ENCODE measurements at regions not wholly inside any gene's neighbourhood (a gene's known extent, or its start where the extent isn't known, plus 50 kb on each side); places are given as distances from the start of the nearest gene placed in this dataset.

DNA sequence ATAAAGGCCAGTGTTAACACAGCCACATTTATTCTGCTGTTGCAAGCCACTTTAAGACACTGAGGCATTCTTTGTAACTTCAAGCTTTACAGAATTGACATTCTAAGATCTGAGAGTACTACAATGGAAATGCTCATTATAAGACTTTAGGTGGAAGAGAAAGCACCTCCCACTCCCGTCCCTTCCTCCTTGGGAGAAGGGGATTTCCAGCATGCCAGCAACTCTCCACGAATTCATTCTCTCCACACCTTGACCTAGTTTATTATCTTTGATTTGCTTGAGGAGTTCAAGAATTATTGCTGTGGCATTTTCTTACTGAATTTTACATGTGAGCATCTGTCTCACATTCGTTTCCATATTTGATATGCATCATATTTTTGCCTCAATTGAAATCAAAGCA is 644.4 kb upstream of the MIS18BP1 start:
- TF ChIP-seq, protein P1, sequence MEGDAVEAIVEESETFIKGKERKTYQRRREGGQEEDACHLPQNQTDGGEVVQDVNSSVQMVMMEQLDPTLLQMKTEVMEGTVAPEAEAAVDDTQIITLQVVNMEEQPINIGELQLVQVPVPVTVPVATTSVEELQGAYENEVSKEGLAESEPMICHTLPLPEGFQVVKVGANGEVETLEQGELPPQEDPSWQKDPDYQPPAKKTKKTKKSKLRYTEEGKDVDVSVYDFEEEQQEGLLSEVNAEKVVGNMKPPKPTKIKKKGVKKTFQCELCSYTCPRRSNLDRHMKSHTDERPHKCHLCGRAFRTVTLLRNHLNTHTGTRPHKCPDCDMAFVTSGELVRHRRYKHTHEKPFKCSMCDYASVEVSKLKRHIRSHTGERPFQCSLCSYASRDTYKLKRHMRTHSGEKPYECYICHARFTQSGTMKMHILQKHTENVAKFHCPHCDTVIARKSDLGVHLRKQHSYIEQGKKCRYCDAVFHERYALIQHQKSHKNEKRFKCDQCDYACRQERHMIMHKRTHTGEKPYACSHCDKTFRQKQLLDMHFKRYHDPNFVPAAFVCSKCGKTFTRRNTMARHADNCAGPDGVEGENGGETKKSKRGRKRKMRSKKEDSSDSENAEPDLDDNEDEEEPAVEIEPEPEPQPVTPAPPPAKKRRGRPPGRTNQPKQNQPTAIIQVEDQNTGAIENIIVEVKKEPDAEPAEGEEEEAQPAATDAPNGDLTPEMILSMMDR (IDR thresholded peaks at IDR 0.05): no peak
- TF ChIP-seq POLR2AphosphoS5 (IDR thresholded peaks at IDR 0.05; ENCODE audit: low read depth, low read length) (no peak), SMC3 (IDR thresholded peaks at IDR 0.05; ENCODE audit: low read depth, low read length) (no peak), MXI1 (IDR thresholded peaks at IDR 0.05; ENCODE audit: low read depth, low read length) (no peak), SIN3A (IDR thresholded peaks at IDR 0.05; ENCODE audit: borderline replicate concordance, low read depth, low read length) (no peak), RCOR1 (IDR thresholded peaks at IDR 0.05; ENCODE audit: low read length) (no peak), FOXJ3 (CRISPR knock-in tag; IDR thresholded peaks at IDR 0.05) (no peak), REST (IDR thresholded peaks at IDR 0.05; ENCODE audit: low read depth, low read length) (no peak), TAF1 (IDR thresholded peaks at IDR 0.05; ENCODE audit: borderline replicate concordance, low read depth, low read length) (no peak), GABPA (IDR thresholded peaks at IDR 0.05; ENCODE audit: low read depth) (no peak), EZH2phosphoT487 (IDR thresholded peaks at IDR 0.05; ENCODE audit: borderline replicate concordance, low read depth) (no peak), EP300 (IDR thresholded peaks at IDR 0.05; ENCODE audit: borderline replicate concordance in 1 of 2, low read depth in 1 of 2, low read length in 1 of 2) (no peak)
- TF ChIP-seq, protein P2, sequence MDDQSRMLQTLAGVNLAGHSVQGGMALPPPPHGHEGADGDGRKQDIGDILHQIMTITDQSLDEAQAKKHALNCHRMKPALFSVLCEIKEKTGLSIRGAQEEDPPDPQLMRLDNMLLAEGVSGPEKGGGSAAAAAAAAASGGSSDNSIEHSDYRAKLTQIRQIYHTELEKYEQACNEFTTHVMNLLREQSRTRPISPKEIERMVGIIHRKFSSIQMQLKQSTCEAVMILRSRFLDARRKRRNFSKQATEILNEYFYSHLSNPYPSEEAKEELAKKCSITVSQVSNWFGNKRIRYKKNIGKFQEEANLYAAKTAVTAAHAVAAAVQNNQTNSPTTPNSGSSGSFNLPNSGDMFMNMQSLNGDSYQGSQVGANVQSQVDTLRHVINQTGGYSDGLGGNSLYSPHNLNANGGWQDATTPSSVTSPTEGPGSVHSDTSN (IDR thresholded peaks at IDR 0.05): no peak
- TF ChIP-seq, protein P3, sequence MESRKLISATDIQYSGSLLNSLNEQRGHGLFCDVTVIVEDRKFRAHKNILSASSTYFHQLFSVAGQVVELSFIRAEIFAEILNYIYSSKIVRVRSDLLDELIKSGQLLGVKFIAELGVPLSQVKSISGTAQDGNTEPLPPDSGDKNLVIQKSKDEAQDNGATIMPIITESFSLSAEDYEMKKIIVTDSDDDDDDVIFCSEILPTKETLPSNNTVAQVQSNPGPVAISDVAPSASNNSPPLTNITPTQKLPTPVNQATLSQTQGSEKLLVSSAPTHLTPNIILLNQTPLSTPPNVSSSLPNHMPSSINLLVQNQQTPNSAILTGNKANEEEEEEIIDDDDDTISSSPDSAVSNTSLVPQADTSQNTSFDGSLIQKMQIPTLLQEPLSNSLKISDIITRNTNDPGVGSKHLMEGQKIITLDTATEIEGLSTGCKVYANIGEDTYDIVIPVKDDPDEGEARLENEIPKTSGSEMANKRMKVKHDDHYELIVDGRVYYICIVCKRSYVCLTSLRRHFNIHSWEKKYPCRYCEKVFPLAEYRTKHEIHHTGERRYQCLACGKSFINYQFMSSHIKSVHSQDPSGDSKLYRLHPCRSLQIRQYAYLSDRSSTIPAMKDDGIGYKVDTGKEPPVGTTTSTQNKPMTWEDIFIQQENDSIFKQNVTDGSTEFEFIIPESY (IDR thresholded peaks at IDR 0.05; ENCODE audit: borderline replicate concordance, low read depth): no peak
